Right lobe of liver (tissue), 6 donors: ENCODE measurements at regions not wholly inside any gene's neighbourhood (a gene's known extent, or its start where the extent isn't known, plus 50 kb on each side); places are given as distances from the start of the nearest gene placed in this dataset.

ENCODE experiments used
- ATAC-seq, 4 donors: fragments of 200-7000 bp; cut with Tn5 transposase; one replicate each; pipeline ENCODE4 v1.9.1; 2020; ENCODE audit warnings: mild to moderate bottlenecking in 4 of 4, moderate library complexity in 4 of 4
- DNase-seq, 3 donors: peaks; one replicate each; pipeline ENCODE4 v3.0.0-alpha.2; 2020
- H3K27ac ChIP-seq, 3 donors: fragments of 200-600 bp; one replicate each; pipeline ENCODE4 v1.8.0; 2022
- H3K27me3 ChIP-seq, 2 donors: fragments of 200-600 bp; one replicate each; pipeline ENCODE4 v1.8.0; 2022
- H3K36me3 ChIP-seq, 4 donors: fragments of 200-600 bp; sonication (generic) in 1 of 4; one replicate each; pipeline versions ENCODE4 v1.5.1 to v1.8.0; 2017 to 2022; ENCODE audit warnings: control low read depth in 1 of 4
- H3K4me1 ChIP-seq, 4 donors: fragments of 200-600 bp; sonication (generic) in 1 of 4; one replicate each; pipeline versions ENCODE4 v1.5.1 to v1.8.0; 2017 to 2022; ENCODE audit warnings: control low read depth in 1 of 4
- H3K4me3 ChIP-seq, 3 donors: fragments of 200-600 bp; one replicate each; pipeline ENCODE4 v1.8.0; 2022
- H3K9me3 ChIP-seq, 4 donors: fragments of 200-600 bp; sonication (generic) in 1 of 4; one replicate each; pipeline versions ENCODE4 v1.5.1 to v1.8.0; 2017 to 2022; ENCODE audit warnings: control low read depth in 1 of 4
- POLR2A ChIP-seq: fragments of 450-650 bp; IDR thresholded peaks from one replicate; pipeline ENCODE4 v1.6.1; 2017; ENCODE audit warnings: antibody characterized with exemption, mild to moderate bottlenecking
- WGBS: methylation state at CpG from one replicate; pipeline ENCODE4 v1.1.6; 2018; ENCODE audit warnings: low coverage, low lambda C conversion rate; ENCODE audit not compliant: insufficient coverage; ENCODE audit errors: missing lambda C conversion rate; 5-methylcytosine and 5-hydroxymethylcytosine counted together
- intact Hi-C, 2 donors: fragments of 100-400 bp; cut with DNase I; formaldehyde crosslinking; loops; one replicate each; pipeline versions ENCODE4 v1.11.2 to v1.14.1; 2022
- TF ChIP-seq, protein P1 (sequence below), 4 donors: fragments of 200-600 bp in 3 of 4; fragments of 450-650 bp in 1 of 4; IDR thresholded peaks; one replicate each; pipeline versions ENCODE4 v1.5.1 to v1.8.0; 2016 to 2022; ENCODE audit warnings: antibody characterized with exemption in 4 of 4, mild to moderate bottlenecking in 2 of 4
- donor health status: DM: no; HTN: yes; CAD: no.
- donor health status: DM: no; HTN: no; CAD: no.
- donor health status: DM: no; HTN: no; CAD: no.
- donor health status: DM: no; HTN: yes; CAD: no.
- donor health status: DM: no; HTN: yes; CAD: no.

- Histone ChIP-seq H3K4me3 (no peak overlapping the region), H3K36me3 (no peaks in the 10 kb centered on the region), H3K27ac (no peak overlapping the region), H3K27me3 (no peaks in the 10 kb centered on the region), H3K9me3 (no peaks in the 10 kb centered on the region), H3K4me1 (no peaks in the 10 kb centered on the region)
- DNase-seq (no peak), ATAC-seq (no peak)
- intact Hi-C loops = no loop called here
- no peak for TF ChIP-seq POLR2A
- TF ChIP-seq, protein P1, sequence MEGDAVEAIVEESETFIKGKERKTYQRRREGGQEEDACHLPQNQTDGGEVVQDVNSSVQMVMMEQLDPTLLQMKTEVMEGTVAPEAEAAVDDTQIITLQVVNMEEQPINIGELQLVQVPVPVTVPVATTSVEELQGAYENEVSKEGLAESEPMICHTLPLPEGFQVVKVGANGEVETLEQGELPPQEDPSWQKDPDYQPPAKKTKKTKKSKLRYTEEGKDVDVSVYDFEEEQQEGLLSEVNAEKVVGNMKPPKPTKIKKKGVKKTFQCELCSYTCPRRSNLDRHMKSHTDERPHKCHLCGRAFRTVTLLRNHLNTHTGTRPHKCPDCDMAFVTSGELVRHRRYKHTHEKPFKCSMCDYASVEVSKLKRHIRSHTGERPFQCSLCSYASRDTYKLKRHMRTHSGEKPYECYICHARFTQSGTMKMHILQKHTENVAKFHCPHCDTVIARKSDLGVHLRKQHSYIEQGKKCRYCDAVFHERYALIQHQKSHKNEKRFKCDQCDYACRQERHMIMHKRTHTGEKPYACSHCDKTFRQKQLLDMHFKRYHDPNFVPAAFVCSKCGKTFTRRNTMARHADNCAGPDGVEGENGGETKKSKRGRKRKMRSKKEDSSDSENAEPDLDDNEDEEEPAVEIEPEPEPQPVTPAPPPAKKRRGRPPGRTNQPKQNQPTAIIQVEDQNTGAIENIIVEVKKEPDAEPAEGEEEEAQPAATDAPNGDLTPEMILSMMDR (IDR thresholded peaks at IDR 0.05) = no peak
- 35% methylated on average over 5 of the region's 5 CpGs for WGBS
Measured at GRCh38 chr4:180363815-180364214, 1879.4 kb upstream of the TENM3 start.

- no peak for ATAC-seq
- no peak overlapping the region for H3K4me3 ChIP-seq
- H3K9me3 ChIP-seq = no peaks in the 10 kb centered on the region
- no peaks in the 10 kb centered on the region for H3K4me1 ChIP-seq
- intact Hi-C loops = no loop called here
- TF ChIP-seq, protein P1 (IDR thresholded peaks at IDR 0.05) = no peak
- no peak for TF ChIP-seq POLR2A
- DNase-seq = no peak
- no peaks in the 10 kb centered on the region for H3K36me3 ChIP-seq
- no peaks in the 10 kb centered on the region for H3K27me3 ChIP-seq
- no peak overlapping the region for H3K27ac ChIP-seq
Measured at GRCh38 chr4:180372691-180373090, 1870.5 kb upstream of the TENM3 start.

GRCh38 chr4:180377741-180378140 lies 1865.5 kb upstream of the TENM3 start:
- H3K27me3 ChIP-seq = no peaks in the 10 kb centered on the region
- TF ChIP-seq, protein P1 (IDR thresholded peaks at IDR 0.05) = no peak
- no peak for TF ChIP-seq POLR2A
- DNase-seq (no peak), ATAC-seq (no peak)
- no peaks in the 10 kb centered on the region for H3K9me3 ChIP-seq
- 14% methylated on average over 1 of the region's 1 CpG for WGBS
- no peak overlapping the region for H3K4me3 ChIP-seq
- no peak overlapping the region for H3K27ac ChIP-seq
- intact Hi-C loops = no loop called here
- H3K36me3 ChIP-seq = no peaks in the 10 kb centered on the region
- no peaks in the 10 kb centered on the region for H3K4me1 ChIP-seq

GRCh38 chr4:180380733-180381132 lies 1862.5 kb upstream of the TENM3 start:
- Histone ChIP-seq H3K27me3 (no peaks in the 10 kb centered on the region), H3K4me1 (no peaks in the 10 kb centered on the region), H3K9me3 (no peaks in the 10 kb centered on the region), H3K27ac (no peak overlapping the region), H3K36me3 (no peaks in the 10 kb centered on the region), H3K4me3 (no peak overlapping the region)
- intact Hi-C loops = no loop called here
- no peak for DNase-seq
- TF ChIP-seq, protein P1 (IDR thresholded peaks at IDR 0.05) = no peak
- TF ChIP-seq POLR2A = no peak
- ATAC-seq = no peak
- WGBS = 31% methylated on average over 5 of the region's 5 CpGs

DNA sequence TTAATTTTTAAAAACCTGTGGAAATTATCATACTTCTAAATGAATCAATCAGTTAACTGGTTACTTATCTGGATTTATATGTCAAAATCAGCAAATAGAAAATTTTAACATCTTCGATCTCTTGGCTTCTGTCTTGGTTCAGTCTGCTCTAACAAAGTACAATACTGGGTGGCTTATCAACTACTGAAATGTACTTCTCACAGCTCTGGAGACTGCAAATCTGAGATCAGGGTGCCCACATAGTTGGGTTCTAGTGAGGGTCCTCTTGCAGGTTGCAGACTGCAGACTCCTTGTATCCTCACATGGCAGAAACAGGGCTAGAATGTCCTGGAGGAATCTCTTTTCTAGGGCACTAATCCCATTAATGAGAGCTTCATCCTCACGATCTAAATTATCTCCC lies 1851.6 kb upstream of the TENM3 start:
- ATAC-seq = no peak
- Histone ChIP-seq H3K9me3 (no peaks in the 10 kb centered on the region), H3K27me3 (no peaks in the 10 kb centered on the region), H3K36me3 (no peaks in the 10 kb centered on the region), H3K27ac (no peak overlapping the region), H3K4me1 (no peaks in the 10 kb centered on the region), H3K4me3 (no peak overlapping the region)
- intact Hi-C loops = no loop called here
- DNase-seq = no peak
- 92% methylated on average over 2 of the region's 2 CpGs for WGBS
- TF ChIP-seq POLR2A = no peak
- TF ChIP-seq, protein P1 (IDR thresholded peaks at IDR 0.05) = no peak
